H1 (cell line): ENCODE measurements at regions not wholly inside any gene's neighbourhood (a gene's known extent, or its start where the extent isn't known, plus 50 kb on each side); places are given as distances from the start of the nearest gene placed in this dataset.

Experiments used
- CTCF ChIA-PET: fragments of 300-600 bp; sonication (Branson Sonifier 250); formaldehyde crosslinking; loops from one replicate; lab custom pipeline; 2021; ENCODE audit not compliant: partially characterized antibody; lab: Charles Lee
- POLR2A ChIA-PET: fragments of 300-600 bp; sonication (Branson Sonifier 250); formaldehyde crosslinking; loops from one replicate; lab custom pipeline; 2021; ENCODE audit warnings: inconsistent platforms; ENCODE audit not compliant: partially characterized antibody; lab: Charles Lee
- DNase-seq, 2 experiments: peaks; one replicate each; pipeline versions ENCODE4 v3.0.0 to v3.0.0-alpha.2; 2010 to 2022; ENCODE audit warnings: low spot score in 2 of 2, low read depth in 1 of 2, mixed read lengths in 1 of 2
- FAIRE-seq: peaks from 2 replicates; lab custom pipeline; 2011; peaks lifted over from hg19 to GRCh38; lab: Jason Lieb, UNC
- H2AFZ ChIP-seq: 2 replicates; pipeline ENCODE4 v1.8.1; 2012; ENCODE audit warnings: low read length, inconsistent platforms
- H2AK5ac ChIP-seq: 2 replicates; pipeline ENCODE4 v1.6.1; 2013; ENCODE audit warnings: low read depth, low read length
- H2BK120ac ChIP-seq: replicated peaks from 2 replicates; pipeline ENCODE3; 2013; ENCODE audit warnings: low read depth, low read length, inconsistent platforms
- H2BK12ac ChIP-seq: 2 replicates; pipeline ENCODE4 v1.6.1; 2013; ENCODE audit warnings: low read depth, low read length
- H2BK15ac ChIP-seq: 2 replicates; pipeline ENCODE4 v1.6.1; 2013; ENCODE audit warnings: low read length
- H2BK20ac ChIP-seq: 2 replicates; pipeline ENCODE4 v1.6.1; 2013; ENCODE audit warnings: low read length
- H2BK5ac ChIP-seq: 2 replicates; pipeline ENCODE4 v1.6.1; 2013; ENCODE audit warnings: low read depth, low read length
- H3K14ac ChIP-seq: 2 replicates; pipeline ENCODE4 v1.6.1; 2013; ENCODE audit warnings: inconsistent platforms; ENCODE audit not compliant: insufficient read length
- H3K18ac ChIP-seq: 2 replicates; pipeline ENCODE4 v1.6.1; 2013; ENCODE audit warnings: low read length; ENCODE audit errors: extremely low read depth
- H3K23ac ChIP-seq: 2 replicates; pipeline ENCODE4 v1.6.1; 2013; ENCODE audit warnings: inconsistent platforms; ENCODE audit not compliant: insufficient read length
- H3K23me2 ChIP-seq: 2 replicates; pipeline ENCODE4 v1.6.1; 2013; ENCODE audit warnings: low read depth, low read length
- H3K27ac ChIP-seq: 2 replicates; pipeline ENCODE4 v1.6.1; 2011; ENCODE audit warnings: low read depth, low read length, inconsistent platforms
- H3K27me3 ChIP-seq, 4 experiments: replicated peaks in 1 of 4; 1 replicate in 1 of 4; 2 replicates in 3 of 4; pipeline versions ENCODE4 v1.6.1 to v1.8.1; 2011 to 2013; ENCODE audit warnings: low read length in 3 of 4, mild to moderate bottlenecking in 3 of 4, inconsistent platforms in 2 of 4, mixed read lengths in 2 of 4, moderate library complexity in 1 of 4; ENCODE audit not compliant: control insufficient read depth in 3 of 4, insufficient read depth in 3 of 4; ENCODE audit errors: extremely low read depth in 1 of 4
- H3K36me3 ChIP-seq, 4 experiments: 2 replicates each; pipeline versions ENCODE4 v1.6.1 to v1.8.1; 2011 to 2013; ENCODE audit warnings: mild to moderate bottlenecking in 4 of 4, low read length in 3 of 4, moderate library complexity in 2 of 4, control low read depth in 1 of 4, inconsistent platforms in 1 of 4; ENCODE audit not compliant: insufficient read depth in 4 of 4, control insufficient read depth in 2 of 4
- H3K4ac ChIP-seq: replicated peaks from 2 replicates; pipeline ENCODE3; 2013; ENCODE audit warnings: low read length, low read depth, mixed read lengths, inconsistent platforms; ENCODE audit not compliant: insufficient read length
- H3K4me1 ChIP-seq, 4 experiments: replicated peaks in 1 of 4; 1 replicate in 1 of 4; 2 replicates in 3 of 4; pipeline versions ENCODE4 v1.6.1 to v1.8.1; 2011 to 2013; ENCODE audit warnings: low read length in 3 of 4, inconsistent platforms in 2 of 4, mixed read lengths in 1 of 4; ENCODE audit not compliant: insufficient read depth in 4 of 4, control insufficient read depth in 3 of 4
- H3K4me2 ChIP-seq, 2 experiments: 2 replicates each; pipeline versions ENCODE4 v1.6.1 to v1.8.1; 2011 to 2013; ENCODE audit warnings: low read depth in 2 of 2, low read length in 2 of 2, control low read depth in 1 of 2, inconsistent platforms in 1 of 2, mild to moderate bottlenecking in 1 of 2; ENCODE audit not compliant: insufficient read depth in 1 of 2
- H3K4me3 ChIP-seq, 4 experiments: fragments of 200-600, 300-600 bp in 1 of 4; sonication (generic), shearing (Covaris generic), sonication (Bioruptor Twin) in 1 of 4; 2 replicates each; pipeline versions ENCODE4 v1.5.1 to v1.8.1; 2011 to 2016; ENCODE audit warnings: low read length in 4 of 4, low read depth in 3 of 4, control low read depth in 2 of 4, inconsistent platforms in 2 of 4, mild to moderate bottlenecking in 2 of 4, mixed read lengths in 1 of 4, moderate library complexity in 1 of 4; ENCODE audit not compliant: insufficient read depth in 2 of 4; ENCODE audit errors: extremely low read depth in 1 of 4
- H3K56ac ChIP-seq: replicated peaks from 2 replicates; pipeline ENCODE3; 2013; ENCODE audit warnings: low read depth, mild to moderate bottlenecking, mixed read lengths, low read length, inconsistent platforms; ENCODE audit not compliant: insufficient read length
- H3K79me1 ChIP-seq: 2 replicates; pipeline ENCODE4 v1.6.1; 2013; ENCODE audit warnings: low read depth, low read length, control low read depth
- H3K79me2 ChIP-seq, 2 experiments: 2 replicates each; pipeline versions ENCODE4 v1.6.1 to v1.8.1; 2012 to 2013; ENCODE audit warnings: low read length in 2 of 2, mild to moderate bottlenecking in 2 of 2, inconsistent platforms in 1 of 2; ENCODE audit not compliant: insufficient read depth in 2 of 2, control insufficient read depth in 1 of 2
- H3K9ac ChIP-seq, 4 experiments: replicated peaks in 1 of 4; 1 replicate in 1 of 4; 2 replicates in 3 of 4; pipeline versions ENCODE4 v1.6.1 to v1.8.1; 2011 to 2013; ENCODE audit warnings: low read depth in 3 of 4, low read length in 3 of 4, control low read depth in 2 of 4, mild to moderate bottlenecking in 2 of 4, moderate library complexity in 2 of 4, inconsistent platforms in 1 of 4; ENCODE audit errors: extremely low read depth in 1 of 4
- H3K9me3 ChIP-seq, 2 experiments: 2 replicates each; pipeline versions ENCODE4 v1.6.1 to v1.8.1; 2012 to 2013; ENCODE audit warnings: mild to moderate bottlenecking in 2 of 2, moderate library complexity in 2 of 2, control low read depth in 1 of 2, inconsistent platforms in 1 of 2, low read depth in 1 of 2, low read length in 1 of 2, mixed read lengths in 1 of 2; ENCODE audit not compliant: insufficient read depth in 2 of 2
- H4K20me1 ChIP-seq, 2 experiments: replicated peaks in 1 of 2; 2 replicates each; pipeline versions ENCODE3 to v1.8.1; 2011 to 2013; ENCODE audit warnings: inconsistent platforms in 2 of 2, low read length in 2 of 2, mild to moderate bottlenecking in 1 of 2; ENCODE audit not compliant: insufficient read depth in 2 of 2, control insufficient read depth in 1 of 2
- H4K5ac ChIP-seq: 2 replicates; pipeline ENCODE4 v1.6.1; 2013; ENCODE audit warnings: low read length, low read depth, mixed read lengths, inconsistent platforms; ENCODE audit not compliant: insufficient read length
- H4K8ac ChIP-seq: 2 replicates; pipeline ENCODE4 v1.8.0; 2013; ENCODE audit warnings: mild to moderate bottlenecking, moderate library complexity, low read length, inconsistent platforms; ENCODE audit not compliant: insufficient read depth; ENCODE audit errors: extremely low read depth
- H4K91ac ChIP-seq: replicated peaks from 2 replicates; pipeline ENCODE3; 2013; ENCODE audit warnings: low read length, mixed read lengths, inconsistent platforms; ENCODE audit not compliant: insufficient read length
- BACH1 ChIP-seq: IDR thresholded peaks from 2 replicates; pipeline ENCODE4 v1.6.1; 2012; ENCODE audit warnings: low read length, improper control_type of control experiment
- BRCA1 ChIP-seq: IDR thresholded peaks from 2 replicates; pipeline ENCODE4 v1.6.1; 2012; ENCODE audit warnings: low read depth, low read length, improper control_type of control experiment
- CEBPB ChIP-seq: IDR thresholded peaks from 2 replicates; pipeline ENCODE4 v1.6.1; 2012; ENCODE audit warnings: low read depth, low read length
- GABPA ChIP-seq: IDR thresholded peaks from 2 replicates; pipeline ENCODE4 v1.6.1; 2011; ENCODE audit warnings: mild to moderate bottlenecking, low read length, moderate library complexity, borderline replicate concordance; ENCODE audit not compliant: insufficient read depth
- KDM4A ChIP-seq: IDR thresholded peaks from one replicate; pipeline ENCODE4 v1.7.1; 2012; ENCODE audit warnings: low read depth, mild to moderate bottlenecking, moderate library complexity, low read length, inconsistent platforms; ENCODE audit not compliant: severe bottlenecking
- KDM5A ChIP-seq: fragments of 200-600 bp; IDR thresholded peaks from 2 replicates; pipeline ENCODE4 v1.7.1; 2012; ENCODE audit warnings: mild to moderate bottlenecking, low read length, inconsistent platforms, mixed read lengths
- MAX ChIP-seq: IDR thresholded peaks from 2 replicates; pipeline ENCODE4 v1.6.1; 2012; ENCODE audit warnings: inconsistent platforms
- RXRA ChIP-seq: IDR thresholded peaks from 2 replicates; pipeline ENCODE4 v1.6.1; 2011; ENCODE audit warnings: low read depth, mild to moderate bottlenecking, low read length, moderate library complexity; ENCODE audit not compliant: insufficient read depth
- SP1 ChIP-seq: IDR thresholded peaks from 2 replicates; pipeline ENCODE4 v1.6.1; 2011; ENCODE audit warnings: low read depth, low read length
- SP2 ChIP-seq: IDR thresholded peaks from 2 replicates; pipeline ENCODE4 v1.6.1; 2012; ENCODE audit warnings: mild to moderate bottlenecking, low read length, inconsistent platforms
- ZNF274 ChIP-seq: IDR thresholded peaks from 2 replicates; pipeline ENCODE4 v1.7.0; 2012; ENCODE audit warnings: low read length, borderline replicate concordance; ENCODE audit errors: extremely low read depth
- WGBS, 2 experiments: shearing (Covaris generic) in 1 of 2; methylation state at CpG; one replicate each; pipeline versions ENCODE4 v1.1.6 to v1.1.7; 2013 to 2015; ENCODE audit warnings: low lambda C conversion rate in 2 of 2, mixed read lengths in 2 of 2, inconsistent platforms in 1 of 2, low coverage in 1 of 2, missing lambda C conversion rate in 1 of 2; ENCODE audit not compliant: insufficient replicate concordance in 2 of 2, insufficient coverage in 1 of 2, insufficient read length in 1 of 2; ENCODE audit errors: extremely low coverage in 1 of 2, missing lambda C conversion rate in 1 of 2; 5-methylcytosine and 5-hydroxymethylcytosine counted together

DNA sequence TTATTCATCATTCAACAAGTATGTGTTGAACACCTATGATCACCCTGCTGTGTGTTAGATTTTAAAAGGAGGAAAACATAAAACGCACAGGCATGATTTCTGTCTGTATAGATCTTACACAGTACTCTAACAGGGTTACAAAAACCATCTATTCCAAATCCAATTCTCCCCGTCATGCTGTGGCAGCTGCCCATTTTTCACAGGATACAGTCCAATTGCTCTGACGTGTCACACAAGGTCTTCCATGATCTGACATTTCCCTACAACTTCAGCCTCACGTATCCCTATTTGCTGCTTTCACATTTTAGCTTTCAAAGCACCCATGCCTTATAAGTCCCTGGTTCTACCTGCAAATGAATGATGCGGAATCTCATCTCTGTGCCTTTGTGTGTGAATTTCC, 67.0 kb upstream of the CNTNAP4 start:
- H3K4me1 ChIP-seq: peaks cover 0 to 6% (median 3%) of the 10 kb centered on the region in 4 experiments; a peak in 4 of 7 replicates
- CTCF ChIA-PET: interaction anchor here (0.9 kb wide), 1 partner anchor 13 kb away, joined by 3 read pairs; no protein-coding TSS in a partner anchor

More for the DNA sequence above, 67.0 kb upstream of the CNTNAP4 start:
- Histone ChIP-seq H3K9ac (no peak overlapping the region), H2BK5ac (no peak overlapping the region), H2AK5ac (no peak overlapping the region), H4K8ac (no peak overlapping the region), H3K56ac (no peak overlapping the region), H3K4me3 (no peak overlapping the region), H3K9me3 (peaks cover 0 to 6% of the 10 kb centered on the region in 2 experiments; a peak in 1 of 4 replicates), H3K23ac (no peak overlapping the region), H3K23me2 (no peaks in the 10 kb centered on the region), H4K91ac (no peak overlapping the region), H3K36me3 (no peaks in the 10 kb centered on the region), H3K4ac (no peak overlapping the region), H4K5ac (no peak overlapping the region), H3K79me2 (no peaks in the 10 kb centered on the region), H2BK12ac (no peak overlapping the region), H3K27me3 (no peaks in the 10 kb centered on the region), H2BK20ac (no peak overlapping the region; the same call in 1 of the 2 replicates), H3K79me1 (no peaks in the 10 kb centered on the region), H2BK120ac (peak overlapping the region; percentile 65), H2BK15ac (no peak overlapping the region), H3K27ac (no peak overlapping the region), H3K14ac (no peak overlapping the region), H2AFZ (no peak overlapping the region), H4K20me1 (no peaks in the 10 kb centered on the region), H3K18ac (peak overlapping the region; percentile 63; the same call in 1 of the 2 replicates), H3K4me2 (no peak overlapping the region)
- TF ChIP-seq GABPA (no peak), CEBPB (no peak), SP2 (no peak), BRCA1 (no peak), KDM4A (no peak), SP1 (no peak), MAX (no peak), BACH1 (no peak), RXRA (no peak), KDM5A (no peak), ZNF274 (no peak)
- no peak for DNase-seq
- no peak for FAIRE-seq
- 87% methylated on average over 5 of the region's 5 CpGs; no CpG with 5 or more reads in 1 of the 2 experiments for WGBS, 2 experiments
- POLR2A ChIA-PET: no interaction called here
